ENCODE measurements at regions not wholly inside any gene's neighbourhood (a gene's known extent, or its start where the extent isn't known, plus 50 kb on each side); places are given as distances from the start of the nearest gene placed in this dataset.

- DNase-seq: no peak
These were observed 1414.0 kb upstream of the AGA start for GRCh38 chr4:178856139-178856800.

DNA sequence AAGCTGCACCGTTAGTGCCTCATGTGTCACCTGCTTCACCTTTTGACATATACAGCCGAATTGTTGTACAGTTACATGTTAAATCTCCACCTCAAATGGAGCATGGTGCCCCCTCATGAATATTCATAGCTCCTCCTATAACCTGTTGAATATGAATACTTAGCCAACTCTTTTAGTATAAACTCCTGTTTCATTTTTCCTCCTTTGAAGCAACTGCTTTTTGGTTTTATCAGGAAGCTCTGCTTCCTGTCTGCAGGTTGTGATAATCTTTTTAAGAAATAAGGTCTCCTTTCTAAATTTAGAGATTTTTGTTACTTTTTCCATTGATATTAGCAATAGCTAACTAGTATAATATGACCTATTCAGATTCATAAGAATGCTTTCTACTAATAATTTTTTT, 1429.2 kb upstream of the AGA start:
- DNase-seq: no peak

- no peak for DNase-seq
These were observed 1439.7 kb upstream of the AGA start for GRCh38 chr4:178881937-178882336.

DNA sequence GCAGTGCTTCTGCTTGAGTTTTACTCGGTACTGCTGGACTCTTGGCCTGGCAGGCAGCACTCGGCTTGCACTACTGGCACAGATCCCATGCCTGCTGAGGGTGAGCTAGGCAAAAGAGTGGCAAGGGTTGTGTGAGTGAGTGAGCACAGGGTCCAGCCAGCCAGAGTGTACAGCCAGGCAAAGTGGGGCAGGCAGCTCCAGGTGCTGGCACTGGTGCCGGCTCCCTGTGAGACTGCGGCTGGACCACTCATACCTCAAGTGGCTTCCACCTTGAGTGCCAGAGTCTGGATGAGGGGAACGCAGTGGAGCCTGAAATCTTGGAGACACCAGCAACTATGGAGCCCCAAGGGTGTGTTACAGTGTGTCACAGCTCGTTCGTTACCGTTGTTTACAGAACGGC, 1451.9 kb upstream of the AGA start:
- DNase-seq: no peak

DNA sequence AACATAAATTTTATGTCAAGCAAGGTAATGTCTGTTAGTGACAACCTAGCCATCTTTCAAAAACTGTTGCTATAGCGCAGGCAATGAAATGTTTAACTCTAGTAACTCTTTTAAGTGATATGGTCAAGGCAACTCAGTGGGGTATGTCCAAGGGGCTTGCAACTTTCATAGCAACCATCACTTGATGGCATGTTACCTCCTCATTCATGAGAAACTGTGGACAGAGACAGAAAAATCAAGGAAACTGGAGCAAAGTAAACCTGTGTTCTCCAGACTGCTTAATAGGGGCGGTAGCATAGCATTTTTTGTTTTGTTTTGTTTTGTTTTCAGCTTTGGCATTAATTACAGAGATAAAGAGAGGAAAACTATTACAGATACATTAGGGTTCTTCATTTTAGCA, 1456.8 kb upstream of the AGA start:
- no peak for DNase-seq

DNA sequence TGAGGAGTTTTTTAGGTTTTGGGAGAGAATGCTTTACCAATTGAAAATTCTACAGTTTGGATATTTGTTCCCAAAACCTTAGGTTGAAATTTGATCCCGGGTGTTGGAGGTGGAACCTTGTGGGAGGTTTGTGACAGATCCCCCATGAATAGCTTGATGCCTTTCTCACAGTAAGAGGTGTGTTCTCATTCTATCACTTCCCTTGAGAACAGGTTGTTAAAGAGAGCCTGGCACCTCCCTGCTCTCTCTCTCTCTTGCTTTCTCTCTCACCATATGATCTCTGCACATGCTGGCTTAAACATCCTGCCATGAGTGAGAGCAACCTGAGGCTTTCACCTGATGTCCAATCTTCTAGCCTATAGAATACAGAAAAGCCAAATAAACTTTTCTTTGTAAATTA, 1475.5 kb upstream of the AGA start:
- no peak for DNase-seq

GRCh38 chr4:178937130-178937529, 1494.9 kb upstream of the AGA start:
- DNase-seq: no peak

- no peak for DNase-seq
These were observed 1499.7 kb upstream of the AGA start for GRCh38 chr4:178941975-178942374.

DNA sequence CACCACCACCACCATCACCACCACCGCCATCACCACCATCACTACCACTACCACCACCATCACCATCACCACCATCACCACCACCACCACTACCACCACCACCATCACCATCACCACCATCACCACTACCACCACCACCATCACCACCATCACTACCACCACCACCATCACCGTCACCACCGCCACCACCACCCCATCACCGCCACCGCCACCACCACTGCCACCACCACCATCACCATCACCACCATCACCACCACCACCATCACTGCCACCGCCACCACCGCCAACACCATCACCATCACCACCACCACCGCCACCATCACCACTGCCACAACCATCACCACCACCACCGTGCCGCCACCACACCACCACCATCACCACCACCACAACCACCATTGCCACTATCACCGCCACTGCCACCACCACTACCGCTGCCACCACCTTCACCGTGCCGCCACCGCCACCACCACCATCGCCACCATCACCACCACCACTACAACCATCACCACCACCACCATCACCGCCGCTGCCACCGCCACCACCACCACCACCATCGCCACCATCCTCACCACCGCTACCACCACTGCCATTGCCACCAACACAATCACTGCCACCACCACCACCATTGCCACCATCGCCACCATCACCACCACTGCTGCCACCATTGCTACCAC, 1511.3 kb upstream of the AGA start:
- DNase-seq: no peak

DNA sequence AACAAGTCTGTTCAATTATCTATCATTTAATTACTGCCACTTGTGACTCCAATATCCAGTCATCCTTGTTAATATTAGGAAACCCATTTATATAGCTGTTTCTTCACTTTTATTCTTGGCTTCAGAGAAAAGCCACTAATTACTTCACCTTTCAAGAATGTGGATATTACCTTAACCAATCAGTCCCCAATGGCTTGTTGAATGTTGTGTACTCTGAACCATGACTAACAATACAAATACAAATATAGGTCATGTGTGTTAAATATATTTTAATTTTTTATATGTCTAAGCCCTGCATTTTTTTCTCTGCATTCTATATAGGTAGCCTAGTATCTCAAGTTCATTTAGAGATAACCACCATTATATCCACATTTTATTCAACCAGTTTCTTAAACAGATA, 1513.4 kb upstream of the AGA start:
- no peak for DNase-seq

- DNase-seq: no peak
These were observed 1516.6 kb upstream of the AGA start for GRCh38 chr4:178958725-178959440.

DNA sequence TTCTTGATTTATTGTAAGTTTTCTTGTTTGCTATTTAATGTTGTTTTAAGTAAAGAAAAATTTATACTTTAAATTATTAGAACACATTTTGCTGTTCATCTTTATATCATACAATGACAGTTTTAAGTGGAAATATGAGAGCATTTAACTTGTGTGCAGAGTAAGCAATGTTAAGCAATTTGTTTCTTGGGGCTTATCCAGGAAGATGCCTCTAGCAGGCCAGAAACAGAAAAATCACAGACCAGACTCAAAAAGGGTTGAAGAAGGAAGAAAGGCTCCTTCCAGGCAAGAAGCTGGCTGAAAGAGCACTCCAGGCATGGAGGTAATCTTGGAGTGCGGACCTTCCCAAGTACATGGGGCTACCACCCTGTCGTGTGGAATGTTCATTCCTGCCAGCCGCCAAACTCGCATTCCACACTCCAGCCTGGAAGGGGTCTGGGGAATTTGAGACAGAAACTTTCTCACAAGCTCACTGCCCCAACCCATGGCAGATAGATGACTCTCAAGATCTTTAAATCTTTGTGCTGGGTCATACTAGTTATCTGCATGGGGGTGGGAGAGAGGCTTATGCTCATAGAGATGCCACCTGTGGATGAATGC, 1521.3 kb upstream of the AGA start:
- DNase-seq: no peak

DNA sequence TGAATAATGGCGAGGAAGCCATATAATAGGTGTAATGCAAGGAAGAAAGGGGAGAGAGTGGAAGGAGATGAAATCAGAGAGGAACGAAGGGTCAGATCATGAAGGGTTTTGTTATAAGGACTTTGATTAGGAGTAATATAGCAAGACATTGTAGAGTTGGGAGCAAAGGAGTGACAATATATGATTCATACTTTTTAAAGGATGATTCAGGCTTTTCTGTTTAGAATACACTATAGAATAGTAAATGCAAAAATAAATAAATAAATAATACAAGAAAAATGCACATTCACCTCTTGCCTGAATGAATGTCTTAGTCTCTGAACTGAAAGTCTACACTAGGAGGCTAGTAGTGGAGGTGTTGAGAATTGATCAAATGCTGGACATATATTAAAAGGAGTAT, 1524.4 kb upstream of the AGA start:
- DNase-seq: no peak

DNA sequence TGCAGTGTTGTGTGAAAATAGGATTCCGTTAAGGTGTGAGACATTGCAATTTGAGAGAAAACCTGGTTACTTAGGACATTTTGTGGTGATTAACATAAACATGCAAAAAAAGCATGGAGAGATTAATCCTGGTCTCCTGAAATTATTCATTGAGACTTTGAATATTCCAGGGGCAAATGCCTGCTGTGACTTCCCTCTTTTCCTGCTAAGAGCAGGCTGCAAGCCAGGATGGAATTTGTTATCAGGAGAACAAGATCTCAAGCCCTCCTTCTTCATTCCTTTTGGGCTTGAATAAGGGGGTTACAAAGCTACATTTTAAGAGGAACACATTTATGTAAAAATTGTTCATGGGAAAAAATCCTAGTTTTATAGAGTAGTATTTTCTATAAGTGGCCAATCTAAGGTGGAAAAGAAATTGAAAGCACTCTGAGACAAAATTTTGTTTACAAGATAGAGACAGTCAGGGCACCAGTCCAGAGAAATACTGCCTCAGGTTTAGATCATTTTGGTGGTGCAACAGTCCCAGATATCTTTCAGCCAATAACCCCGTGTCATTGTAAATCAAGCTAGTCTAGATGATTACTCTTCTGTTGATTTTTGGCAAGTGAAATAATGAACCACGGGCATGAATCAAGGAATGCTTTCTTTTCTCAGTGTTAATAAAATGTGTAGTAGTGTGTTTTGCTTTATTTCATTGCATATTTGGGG, 1528.3 kb upstream of the AGA start:
- no peak for DNase-seq

DNA sequence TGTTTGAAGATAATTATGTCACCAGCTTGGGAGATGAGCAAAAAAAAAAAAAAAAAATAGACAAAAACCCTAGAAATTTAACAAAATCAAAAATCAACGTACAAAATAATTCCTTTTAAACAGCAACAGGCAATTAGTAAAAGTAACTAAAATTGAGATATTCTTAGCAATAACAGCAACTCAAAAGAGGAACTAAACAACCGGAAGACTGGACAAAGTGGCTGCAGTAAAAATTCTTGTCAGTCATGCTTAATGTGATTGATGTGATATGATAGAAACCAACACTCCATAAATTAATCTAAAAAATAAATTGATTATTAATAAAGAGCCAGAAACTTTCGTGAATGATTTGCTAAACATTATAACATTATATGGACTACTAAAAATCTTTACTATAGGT, 1534.6 kb upstream of the AGA start:
- DNase-seq: no peak

DNA sequence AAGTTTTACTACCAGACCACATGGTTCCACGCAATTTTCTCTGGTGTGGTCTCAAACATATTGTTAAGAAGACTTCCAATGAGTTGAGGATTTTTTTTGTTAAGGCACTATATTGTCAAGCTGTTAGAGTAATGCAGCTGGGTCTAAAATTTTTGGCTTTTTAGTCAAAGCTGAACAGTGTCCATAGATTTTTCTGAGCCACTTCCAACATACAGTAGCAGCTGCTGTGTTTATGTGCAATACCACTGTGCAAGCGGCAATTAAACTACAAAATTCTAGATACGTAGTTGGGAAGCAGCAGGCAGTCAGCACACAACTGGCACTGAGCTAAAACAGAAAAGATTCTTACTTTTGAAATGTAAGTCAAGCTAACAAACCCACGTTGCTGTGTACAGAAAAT, 1551.1 kb upstream of the AGA start:
- no peak for DNase-seq

DNA sequence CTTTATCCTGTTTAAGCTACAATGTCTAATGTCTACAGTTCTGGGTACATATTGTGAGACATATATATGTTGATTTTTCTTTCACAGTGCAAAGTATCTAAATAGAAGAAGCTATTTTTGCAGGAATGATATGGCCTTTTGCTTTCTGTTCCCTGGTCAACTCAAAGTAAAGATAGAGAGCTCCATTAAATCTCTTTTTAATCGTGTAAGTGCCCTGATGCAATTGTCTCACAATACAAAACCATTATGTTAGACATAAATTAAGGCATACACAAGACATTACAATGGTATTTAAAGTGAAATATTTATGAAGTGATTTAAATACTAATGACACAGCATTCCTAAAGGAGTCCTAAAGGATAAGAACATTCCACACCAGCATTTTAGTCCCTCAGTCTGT, 1559.7 kb upstream of the AGA start:
- DNase-seq: no peak

DNA sequence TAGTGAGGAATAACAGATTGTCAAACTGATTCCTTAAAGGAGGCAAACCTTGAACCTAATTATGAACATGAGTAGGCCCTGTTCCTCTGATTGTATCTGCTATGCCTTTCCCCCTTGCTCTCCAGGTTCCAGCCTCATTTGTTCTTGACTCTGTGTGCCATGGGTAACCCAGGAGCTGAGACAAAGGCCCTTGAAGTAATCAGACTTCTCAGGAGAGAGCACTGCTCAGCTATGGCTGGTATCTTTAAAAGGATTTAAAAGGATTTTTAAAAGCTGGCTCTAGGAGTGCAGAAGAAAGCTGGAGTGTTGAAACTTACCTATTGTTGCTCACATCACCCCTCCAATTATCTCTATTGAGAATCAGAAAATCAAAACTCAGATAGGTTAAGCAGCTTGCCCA, 1565.5 kb upstream of the AGA start:
- DNase-seq: no peak

GRCh38 chr4:179017581-179017980, 1575.3 kb upstream of the AGA start:
- no peak for DNase-seq

GRCh38 chr4:179027569-179027968, 1585.3 kb upstream of the AGA start:
- DNase-seq: no peak

GRCh38 chr4:179028321-179028720, 1586.1 kb upstream of the AGA start:
- no peak for DNase-seq

GRCh38 chr4:179029683-179030082, 1587.4 kb upstream of the AGA start:
- DNase-seq: no peak

DNA sequence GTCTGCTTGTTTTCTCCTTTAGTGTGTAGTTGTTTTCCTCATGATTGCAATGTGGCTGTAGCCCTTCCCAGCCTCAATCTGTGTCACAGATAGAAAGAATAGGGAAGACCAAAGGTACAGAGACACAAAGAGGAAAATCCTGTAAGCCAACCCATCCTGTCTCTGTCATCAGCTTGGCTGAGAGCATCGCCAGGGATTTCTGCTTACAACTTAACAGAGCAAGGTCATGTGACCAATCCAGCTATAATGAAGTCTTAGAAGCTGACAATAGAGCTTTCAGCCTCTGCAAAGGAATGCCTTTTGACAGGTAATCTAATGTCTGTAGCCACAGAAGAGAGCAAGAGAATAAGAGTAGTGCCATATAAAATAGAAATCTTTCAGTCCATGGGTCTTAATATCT, 1598.0 kb upstream of the AGA start:
- DNase-seq: no peak

Data from suppressor macrophage treated with lipopolysaccharide for 1 hour (primary cell).